GM06990 (cell line): ENCODE measurements at regions not wholly inside any gene's neighbourhood (a gene's known extent, or its start where the extent isn't known, plus 50 kb on each side); places are given as distances from the start of the nearest gene placed in this dataset.

Experiments
- DNase-seq: peaks from one replicate; pipeline ENCODE4 v3.0.0-alpha.2; 2011; ENCODE audit not compliant: insufficient read length; ENCODE audit errors: extremely low read depth
- H3K27me3 ChIP-seq: replicated peaks from 2 replicates; pipeline ENCODE4 v1.6.0; 2011; ENCODE audit warnings: low read length; ENCODE audit not compliant: control insufficient read depth, insufficient read depth
- H3K36me3 ChIP-seq: 2 replicates; pipeline ENCODE4 v1.5.1; 2011; ENCODE audit warnings: low read length; ENCODE audit not compliant: control insufficient read depth, insufficient read depth
- H3K4me3 ChIP-seq: replicated peaks from 2 replicates; pipeline ENCODE4 v1.5.1; 2011; ENCODE audit warnings: low read depth, mild to moderate bottlenecking, control low read depth, low read length
- CTCF ChIP-seq: IDR thresholded peaks from 2 replicates; pipeline ENCODE4 v1.5.1; 2011; ENCODE audit warnings: low read length, control low read depth, mild to moderate bottlenecking, inconsistent platforms; ENCODE audit not compliant: insufficient read depth, poor library complexity, severe bottlenecking

GRCh38 chr5:175107028-175107588, 336.9 kb downstream of the DRD1 start:
- H3K27me3 ChIP-seq = no peaks in the 10 kb centered on the region
- no peak for DNase-seq

GRCh38 chr5:175104677-175105076, 339.3 kb downstream of the DRD1 start:
- no peaks in the 10 kb centered on the region for H3K27me3 ChIP-seq
- no peak for TF ChIP-seq CTCF

More at GRCh38 chr5:175107028-175107588, 336.9 kb downstream of the DRD1 start:
- Histone ChIP-seq H3K4me3 (no peak overlapping the region), H3K36me3 (no peaks in the 10 kb centered on the region)
- no peak for TF ChIP-seq CTCF

GRCh38 chr5:175103746-175104145, 340.2 kb downstream of the DRD1 start:
- TF ChIP-seq CTCF = no peak
- DNase-seq = no peak

More at GRCh38 chr5:175104677-175105076, 339.3 kb downstream of the DRD1 start:
- Histone ChIP-seq H3K36me3 (no peaks in the 10 kb centered on the region), H3K4me3 (no peak overlapping the region)
- DNase-seq = no peak

GRCh38 chr5:175102717-175103116, 341.3 kb downstream of the DRD1 start:
- Histone ChIP-seq H3K36me3 (no peaks in the 10 kb centered on the region), H3K4me3 (no peak overlapping the region), H3K27me3 (no peaks in the 10 kb centered on the region)
- TF ChIP-seq CTCF = no peak
- no peak for DNase-seq

More at GRCh38 chr5:175103746-175104145, 340.2 kb downstream of the DRD1 start:
- Histone ChIP-seq H3K4me3 (no peak overlapping the region), H3K27me3 (no peaks in the 10 kb centered on the region), H3K36me3 (no peaks in the 10 kb centered on the region)

- no peaks in the 10 kb centered on the region; the same call in 1 of the 2 replicates for H3K27me3 ChIP-seq
- DNase-seq = no peak
- no peak for TF ChIP-seq CTCF
- H3K36me3 ChIP-seq = no peaks in the 10 kb centered on the region
- H3K4me3 ChIP-seq = no peak overlapping the region
Observed at GRCh38 chr5:175098301-175098700, 345.7 kb downstream of the DRD1 start.
